Adrenal gland (tissue), 5 donors: ENCODE measurements at regions not wholly inside any gene's neighbourhood (a gene's known extent, or its start where the extent isn't known, plus 50 kb on each side); places are given as distances from the start of the nearest gene placed in this dataset.
"Not testable (repeated sequence)": the region's sequence is repeated elsewhere in the genome, so short reads cannot be mapped to it uniquely, and the experiment has no call there.

Experiments
- CTCF ChIP-seq, 6 experiments: fragments of 450-650 bp in 4 of 6; fragments of 200-600 bp in 2 of 6; sonication (generic) in 1 of 6; IDR thresholded peaks; 1 replicate in 5 of 6; 2 replicates in 1 of 6; pipeline versions ENCODE4 v1.5.1 to v1.8.0; 2016 to 2021; ENCODE audit warnings: antibody characterized with exemption in 6 of 6, mild to moderate bottlenecking in 2 of 6, moderate library complexity in 1 of 6
- POLR2A ChIP-seq, 2 donors: fragments of 450-650 bp; IDR thresholded peaks; one replicate each; pipeline ENCODE4 v1.6.1; 2017; ENCODE audit warnings: antibody characterized with exemption in 2 of 2, mild to moderate bottlenecking in 2 of 2, moderate library complexity in 1 of 2
- donor health status: DM: no; HTN: no; CAD: no.

GRCh38 chr1:221965891-221966290 is 224.0 kb upstream of the DUSP10 start:
- TF ChIP-seq CTCF, POLR2A (IDR thresholded peaks at IDR 0.05): not testable (repeated sequence)
